A673 (cell line): ENCODE measurements at regions not wholly inside any gene's neighbourhood (a gene's known extent, or its start where the extent isn't known, plus 50 kb on each side); places are given as distances from the start of the nearest gene placed in this dataset.

Experiments
- BruUV-seq: library from RNA; stranded (reverse); fragments of 400-500 nt; replicated peaks from 2 replicates; lab custom pipeline; 2021; lab: Mats Ljungman, UMichigan
- CTCF ChIA-PET: fragments of 300-600 bp; sonication (Branson Sonifier 250); formaldehyde crosslinking; loops from one replicate; lab custom pipeline; 2022; ENCODE audit warnings: antibody characterized with exemption; lab: Charles Lee
- POLR2A ChIA-PET: fragments of 300-600 bp; sonication (Branson Sonifier 250); formaldehyde crosslinking; loops from one replicate; lab custom pipeline; 2022; ENCODE audit warnings: antibody characterized with exemption; ENCODE audit not compliant: low non-redundant PET; lab: Charles Lee
- DNase-seq: peaks from one replicate; pipeline ENCODE4 v3.0.0-alpha.2; 2015; ENCODE audit warnings: low spot score
- H3K27ac ChIP-seq: fragments of 200-600 bp; sonication (generic); 2 replicates; pipeline ENCODE4 v1.5.1; 2016; ENCODE audit warnings: mixed run types, low read depth, mild to moderate bottlenecking, mixed read lengths, antibody characterized with exemption, low read length; ENCODE audit not compliant: poor library complexity, severe bottlenecking
- H3K27me3 ChIP-seq: fragments of 200-600 bp; sonication (generic); replicated peaks from 2 replicates; pipeline ENCODE4 v1.6.1; 2017; ENCODE audit warnings: mixed run types, low read depth, mild to moderate bottlenecking, mixed read lengths, antibody characterized with exemption, low read length; ENCODE audit not compliant: insufficient read depth, poor library complexity
- H3K36me3 ChIP-seq: fragments of 200-600 bp; sonication (generic); 2 replicates; pipeline ENCODE4 v1.6.1; 2016; ENCODE audit warnings: mixed run types, mild to moderate bottlenecking, mixed read lengths, antibody characterized with exemption, low read length; ENCODE audit not compliant: insufficient read depth, poor library complexity, severe bottlenecking
- H3K4me1 ChIP-seq: fragments of 200-600 bp; sonication (generic); 2 replicates; pipeline ENCODE4 v1.6.1; 2017; ENCODE audit warnings: mixed run types, mild to moderate bottlenecking, mixed read lengths, antibody characterized with exemption, low read length; ENCODE audit not compliant: insufficient read depth, poor library complexity, severe bottlenecking
- H3K4me3 ChIP-seq: fragments of 200-600 bp; sonication (generic); 2 replicates; pipeline ENCODE4 v1.5.1; 2016; ENCODE audit warnings: low read depth, mixed run types, mild to moderate bottlenecking, mixed read lengths, low read length; ENCODE audit not compliant: poor library complexity, severe bottlenecking
- H3K9me3 ChIP-seq: fragments of 200-600 bp; sonication (generic); 2 replicates; pipeline ENCODE4 v1.6.1; 2016; ENCODE audit warnings: mixed run types, low read depth, mild to moderate bottlenecking, mixed read lengths, antibody characterized with exemption, low read length; ENCODE audit not compliant: poor library complexity, severe bottlenecking
- EZH2 ChIP-seq: fragments of 200-600 bp; sonication (generic); IDR thresholded peaks from 2 replicates; pipeline ENCODE4 v1.6.1; 2017; ENCODE audit warnings: borderline replicate concordance, low read depth, mild to moderate bottlenecking, mixed read lengths, antibody characterized with exemption, low read length; ENCODE audit not compliant: poor library complexity, severe bottlenecking
- intact Hi-C: fragments of 100-400 bp; cut with micrococcal nuclease; formaldehyde crosslinking; loops from one replicate; pipeline ENCODE4 v1.10.0; 2022; ENCODE audit not compliant: unreplicated experiment
- TF ChIP-seq, protein P1 (sequence below): fragments of 300-800, 200-600 bp; sonication (generic); conservative IDR thresholded peaks from 2 replicates; pipeline ENCODE4 v1.5.1; 2017; ENCODE audit warnings: low read depth, mild to moderate bottlenecking, antibody characterized with exemption, low read length, moderate library complexity, mixed read lengths

DNA sequence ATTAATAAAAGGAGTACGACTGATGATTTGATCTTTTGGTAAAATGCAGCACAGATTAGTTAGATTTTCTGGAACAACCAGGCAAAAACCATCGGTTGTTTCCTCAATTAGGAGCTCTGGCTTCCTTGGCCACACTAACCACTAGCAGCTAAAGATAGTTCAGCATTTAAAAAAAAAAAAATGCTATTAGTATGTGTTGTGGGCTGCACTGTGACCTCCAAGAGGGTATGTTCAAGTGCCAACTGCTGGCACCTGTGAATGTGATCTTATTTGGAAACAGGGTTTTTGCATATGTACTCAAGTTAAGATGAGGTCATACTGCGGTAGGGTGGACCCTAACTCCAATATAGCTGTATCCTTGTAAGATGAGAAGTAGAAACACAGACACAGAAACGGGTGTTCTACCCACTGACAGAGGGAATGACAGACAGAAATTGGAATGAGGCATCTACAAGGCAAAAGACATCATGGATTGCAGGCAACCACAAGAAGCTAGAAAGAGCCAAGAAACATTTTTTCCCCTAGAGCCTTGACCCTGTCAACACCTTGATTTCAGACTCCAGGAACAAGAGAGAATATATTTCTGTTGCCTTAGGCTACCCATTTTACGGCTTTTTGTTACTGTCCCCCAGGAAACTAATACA is 534.6 kb upstream of the ROBO2 start:
- H3K27me3 ChIP-seq = no peaks in the 10 kb centered on the region
- BruUV-seq = no TSS peak
- ChIA-PET POLR2A (no interaction called here), CTCF (no interaction called here)
- no peaks in the 10 kb centered on the region for H3K36me3 ChIP-seq
- DNase-seq = no peak
- intact Hi-C loops = no loop called here
- H3K4me1 ChIP-seq = no peaks in the 10 kb centered on the region
- H3K9me3 ChIP-seq = no peaks in the 10 kb centered on the region
- TF ChIP-seq, protein P1, sequence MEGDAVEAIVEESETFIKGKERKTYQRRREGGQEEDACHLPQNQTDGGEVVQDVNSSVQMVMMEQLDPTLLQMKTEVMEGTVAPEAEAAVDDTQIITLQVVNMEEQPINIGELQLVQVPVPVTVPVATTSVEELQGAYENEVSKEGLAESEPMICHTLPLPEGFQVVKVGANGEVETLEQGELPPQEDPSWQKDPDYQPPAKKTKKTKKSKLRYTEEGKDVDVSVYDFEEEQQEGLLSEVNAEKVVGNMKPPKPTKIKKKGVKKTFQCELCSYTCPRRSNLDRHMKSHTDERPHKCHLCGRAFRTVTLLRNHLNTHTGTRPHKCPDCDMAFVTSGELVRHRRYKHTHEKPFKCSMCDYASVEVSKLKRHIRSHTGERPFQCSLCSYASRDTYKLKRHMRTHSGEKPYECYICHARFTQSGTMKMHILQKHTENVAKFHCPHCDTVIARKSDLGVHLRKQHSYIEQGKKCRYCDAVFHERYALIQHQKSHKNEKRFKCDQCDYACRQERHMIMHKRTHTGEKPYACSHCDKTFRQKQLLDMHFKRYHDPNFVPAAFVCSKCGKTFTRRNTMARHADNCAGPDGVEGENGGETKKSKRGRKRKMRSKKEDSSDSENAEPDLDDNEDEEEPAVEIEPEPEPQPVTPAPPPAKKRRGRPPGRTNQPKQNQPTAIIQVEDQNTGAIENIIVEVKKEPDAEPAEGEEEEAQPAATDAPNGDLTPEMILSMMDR = no peak
- TF ChIP-seq EZH2 = no peak
- H3K27ac ChIP-seq = no peak overlapping the region
- H3K4me3 ChIP-seq = no peak overlapping the region

DNA sequence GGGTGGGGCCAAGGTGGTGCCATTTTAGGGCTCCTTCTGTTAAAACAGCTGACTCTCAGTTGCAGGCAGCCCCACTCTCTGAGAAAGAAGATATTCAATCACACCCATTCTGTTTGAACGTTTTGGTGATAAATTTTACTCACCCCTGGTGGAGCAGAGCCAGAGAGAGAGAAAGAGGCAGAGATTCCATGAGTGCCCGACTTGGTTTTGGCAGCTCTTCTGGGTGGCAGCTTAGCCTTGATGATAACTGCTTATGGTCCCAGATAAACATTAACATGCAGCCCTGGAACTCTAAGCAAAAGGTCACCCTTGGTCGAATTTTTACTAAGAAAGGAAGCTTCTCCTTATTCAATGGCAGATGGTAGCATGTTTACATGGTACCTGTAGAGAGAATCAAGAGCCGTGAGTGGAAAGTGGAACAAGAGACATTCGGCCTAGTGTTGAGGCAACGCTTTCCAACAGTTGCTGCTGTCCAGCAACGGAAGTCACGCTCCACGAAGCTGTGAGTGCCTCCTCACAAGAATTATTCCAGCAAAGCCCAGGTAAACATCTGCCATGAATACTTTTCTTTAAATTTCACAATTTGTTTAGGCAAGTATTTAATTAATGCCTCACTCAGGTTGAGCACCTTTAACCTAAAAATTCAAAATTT is 530.6 kb upstream of the ROBO2 start:
- Histone ChIP-seq H3K36me3 (no peaks in the 10 kb centered on the region), H3K27ac (no peak overlapping the region), H3K4me3 (no peak overlapping the region), H3K27me3 (no peaks in the 10 kb centered on the region), H3K9me3 (no peaks in the 10 kb centered on the region), H3K4me1 (no peaks in the 10 kb centered on the region)
- TF ChIP-seq, protein P1 = no peak
- TF ChIP-seq EZH2 = no peak
- BruUV-seq = no TSS peak
- DNase-seq = no peak
- intact Hi-C loops = no loop called here
- CTCF ChIA-PET = no interaction called here
- POLR2A ChIA-PET = no interaction called here

DNA sequence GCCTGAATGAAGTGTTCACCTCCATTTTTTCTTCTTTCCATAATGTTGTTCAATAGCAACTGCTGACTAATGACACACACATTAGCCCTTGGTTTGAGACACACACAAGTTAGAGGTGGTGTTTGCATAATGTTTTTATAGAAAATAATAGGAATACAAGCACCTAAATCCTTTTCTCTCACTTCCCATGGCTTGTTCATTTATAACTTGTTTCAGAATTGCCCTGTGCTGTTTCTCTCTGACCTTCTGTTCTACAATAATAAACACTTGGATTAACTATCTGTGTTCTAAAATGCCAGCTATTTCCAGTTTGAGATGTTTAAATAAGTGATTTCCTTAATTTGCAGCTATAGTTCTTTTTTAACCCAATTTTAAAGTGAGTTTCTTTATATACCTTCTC is 525.1 kb upstream of the ROBO2 start:
- TF ChIP-seq EZH2 = no peak
- TF ChIP-seq, protein P1 = no peak
- Histone ChIP-seq H3K4me1 (no peaks in the 10 kb centered on the region), H3K9me3 (no peaks in the 10 kb centered on the region), H3K36me3 (no peaks in the 10 kb centered on the region), H3K27ac (no peak overlapping the region), H3K4me3 (no peak overlapping the region), H3K27me3 (no peaks in the 10 kb centered on the region)
- DNase-seq = no peak
- ChIA-PET CTCF (no interaction called here), POLR2A (no interaction called here)
- BruUV-seq = no TSS peak
- intact Hi-C loops = no loop called here
